ENCODE measurements at regions not wholly inside any gene's neighbourhood (a gene's known extent, or its start where the extent isn't known, plus 50 kb on each side); places are given as distances from the start of the nearest gene placed in this dataset.

- Histone ChIP-seq H3K4me2 (ENCODE audit: low read length) (peak overlapping the region; percentile 6; the same call in 1 of the 2 replicates), H3K9me3 (ENCODE audit: insufficient read depth, low read length) (peaks cover 5% of the 10 kb centered on the region; the same call in 1 of the 2 replicates), H2AFZ (ENCODE audit: low read depth, low read length) (no peak overlapping the region), H3K36me3 (replicated peaks; ENCODE audit: low read depth, low read length) (peaks cover 5% of the 10 kb centered on the region), H3K79me2 (ENCODE audit: low read length) (no peaks in the 10 kb centered on the region), H3K27me3 (ENCODE audit: low read depth, low read length) (no peaks in the 10 kb centered on the region), H3K9ac (ENCODE audit: low read length) (no peak overlapping the region), H3K27ac (ENCODE audit: low read length) (no peak overlapping the region), H3K4me3 (ENCODE audit: low read length) (no peak overlapping the region), H3K4me1 (ENCODE audit: low read length) (peaks cover 35% of the 10 kb centered on the region), H4K20me1 (ENCODE audit: insufficient read depth, low read length) (no peaks in the 10 kb centered on the region)
- TF ChIP-seq CTCF (IDR thresholded peaks at IDR 0.05; ENCODE audit: low read depth, low read length) (no peak), EZH2phosphoT487 (IDR thresholded peaks at IDR 0.05; ENCODE audit: low read depth) (no peak)
These were observed 223.1 kb upstream of the FOXN3 start for GRCh38 chr14:89640141-89640540.

DNA sequence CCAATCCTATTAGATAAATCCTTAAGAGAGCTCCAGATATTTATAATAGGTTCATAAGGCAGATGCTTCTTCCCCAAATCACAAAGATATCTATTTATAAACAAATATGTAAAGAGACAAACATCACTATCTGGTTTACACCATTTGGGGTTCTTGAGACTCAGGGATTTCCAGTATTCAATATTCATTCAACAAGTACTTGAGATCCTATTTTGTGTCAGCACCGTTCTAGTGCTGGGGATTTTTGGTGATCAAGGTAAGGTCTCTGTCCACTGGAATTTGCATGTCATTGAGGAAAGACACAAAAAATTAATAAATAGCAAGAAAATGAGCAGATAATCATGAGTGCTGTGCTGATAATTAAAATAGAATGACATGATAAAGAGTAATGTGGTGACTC lies 222.7 kb upstream of the FOXN3 start:
- Histone ChIP-seq H3K9me3 (ENCODE audit: insufficient read depth, low read length) (peaks cover 5% of the 10 kb centered on the region; the same call in 1 of the 2 replicates), H3K4me2 (ENCODE audit: low read length) (peak overlapping the region; percentile 6; the same call in 1 of the 2 replicates), H3K79me2 (ENCODE audit: low read length) (no peaks in the 10 kb centered on the region), H2AFZ (ENCODE audit: low read depth, low read length) (no peak overlapping the region), H3K4me3 (ENCODE audit: low read length) (no peak overlapping the region), H3K9ac (ENCODE audit: low read length) (no peak overlapping the region), H4K20me1 (ENCODE audit: insufficient read depth, low read length) (no peaks in the 10 kb centered on the region), H3K36me3 (replicated peaks; ENCODE audit: low read depth, low read length) (peaks cover 5% of the 10 kb centered on the region), H3K4me1 (ENCODE audit: low read length) (peaks cover 35% of the 10 kb centered on the region), H3K27ac (ENCODE audit: low read length) (no peak overlapping the region), H3K27me3 (ENCODE audit: low read depth, low read length) (no peaks in the 10 kb centered on the region)
- TF ChIP-seq CTCF (IDR thresholded peaks at IDR 0.05; ENCODE audit: low read depth, low read length) (no peak), EZH2phosphoT487 (IDR thresholded peaks at IDR 0.05; ENCODE audit: low read depth) (no peak)

- peaks cover 35% of the 10 kb centered on the region for H3K4me1 ChIP-seq (ENCODE audit: low read length)
- H3K9me3 ChIP-seq (ENCODE audit: insufficient read depth, low read length), result peaks cover 5% of the 10 kb centered on the region; the same call in 1 of the 2 replicates
- no peak overlapping the region for H2AFZ ChIP-seq (ENCODE audit: low read depth, low read length)
- H4K20me1 ChIP-seq (ENCODE audit: insufficient read depth, low read length), result no peaks in the 10 kb centered on the region
- H3K79me2 ChIP-seq (ENCODE audit: low read length), result no peaks in the 10 kb centered on the region
- H3K27me3 ChIP-seq (ENCODE audit: low read depth, low read length), result no peaks in the 10 kb centered on the region
- H3K4me3 ChIP-seq (ENCODE audit: low read length), result no peak overlapping the region
- H3K4me2 ChIP-seq (ENCODE audit: low read length), result no peak overlapping the region
- no peak overlapping the region for H3K27ac ChIP-seq (ENCODE audit: low read length)
- TF ChIP-seq CTCF (IDR thresholded peaks at IDR 0.05; ENCODE audit: low read depth, low read length) (no peak), EZH2phosphoT487 (IDR thresholded peaks at IDR 0.05; ENCODE audit: low read depth) (no peak)
- H3K36me3 ChIP-seq (replicated peaks; ENCODE audit: low read depth, low read length), result peaks cover 5% of the 10 kb centered on the region
- H3K9ac ChIP-seq (ENCODE audit: low read length), result no peak overlapping the region
These were observed 221.9 kb upstream of the FOXN3 start for GRCh38 chr14:89638891-89639290.

- Histone ChIP-seq H3K4me1 (ENCODE audit: low read length) (peaks cover 34% of the 10 kb centered on the region), H3K9me3 (ENCODE audit: insufficient read depth, low read length) (peaks cover 5% of the 10 kb centered on the region; the same call in 1 of the 2 replicates), H3K79me2 (ENCODE audit: low read length) (no peaks in the 10 kb centered on the region), H3K27ac (ENCODE audit: low read length) (no peak overlapping the region), H3K4me3 (ENCODE audit: low read length) (no peak overlapping the region), H4K20me1 (ENCODE audit: insufficient read depth, low read length) (no peaks in the 10 kb centered on the region), H3K36me3 (replicated peaks; ENCODE audit: low read depth, low read length) (peaks cover 5% of the 10 kb centered on the region), H3K4me2 (ENCODE audit: low read length) (no peak overlapping the region), H2AFZ (ENCODE audit: low read depth, low read length) (no peak overlapping the region), H3K9ac (ENCODE audit: low read length) (no peak overlapping the region), H3K27me3 (ENCODE audit: low read depth, low read length) (no peaks in the 10 kb centered on the region)
- TF ChIP-seq EZH2phosphoT487 (IDR thresholded peaks at IDR 0.05; ENCODE audit: low read depth) (no peak), CTCF (IDR thresholded peaks at IDR 0.05; ENCODE audit: low read depth, low read length) (no peak)
These were observed 220.5 kb upstream of the FOXN3 start for GRCh38 chr14:89637581-89637980.

Data from OCI-LY3 (cell line).